Lower lobe of right lung (tissue), 2 donors: ENCODE measurements at regions not wholly inside any gene's neighbourhood (a gene's known extent, or its start where the extent isn't known, plus 50 kb on each side); places are given as distances from the start of the nearest gene placed in this dataset.
A peak's percentile ranks its signal among the peaks of the same experiment; 100 is the strongest.

Source experiments
- ATAC-seq, 2 donors: fragments of 200-7000 bp; cut with Tn5 transposase; one replicate each; pipeline ENCODE4 v1.9.1; 2020 to 2022; ENCODE audit warnings: mild to moderate bottlenecking in 2 of 2, moderate library complexity in 2 of 2
- DNase-seq: peaks from one replicate; pipeline ENCODE4 v3.0.0-alpha.2; 2020
- H3K27ac ChIP-seq: fragments of 200-600 bp; one replicate; pipeline ENCODE4 v1.8.0; 2022
- H3K27me3 ChIP-seq: fragments of 200-600 bp; one replicate; pipeline ENCODE4 v1.8.0; 2022; ENCODE audit warnings: low read depth
- H3K36me3 ChIP-seq: fragments of 200-600 bp; one replicate; pipeline ENCODE4 v1.8.0; 2022; ENCODE audit warnings: mild to moderate bottlenecking
- H3K4me1 ChIP-seq: fragments of 200-600 bp; one replicate; pipeline ENCODE4 v1.8.0; 2022
- H3K4me3 ChIP-seq: fragments of 200-600 bp; one replicate; pipeline ENCODE4 v1.8.0; 2022; ENCODE audit warnings: mild to moderate bottlenecking
- H3K9me3 ChIP-seq: fragments of 200-600 bp; one replicate; pipeline ENCODE4 v1.8.0; 2022
- intact Hi-C: fragments of 100-400 bp; cut with DNase I; formaldehyde crosslinking; loops from one replicate; pipeline ENCODE4 v1.11.0; 2022
- TF ChIP-seq, protein P1 (sequence below): fragments of 200-600 bp; IDR thresholded peaks from one replicate; pipeline ENCODE4 v1.8.0; 2022; ENCODE audit warnings: antibody characterized with exemption, mild to moderate bottlenecking
- donor health status: DM: no; HTN: yes; CAD: no; lungs with severe emphysema.

DNA sequence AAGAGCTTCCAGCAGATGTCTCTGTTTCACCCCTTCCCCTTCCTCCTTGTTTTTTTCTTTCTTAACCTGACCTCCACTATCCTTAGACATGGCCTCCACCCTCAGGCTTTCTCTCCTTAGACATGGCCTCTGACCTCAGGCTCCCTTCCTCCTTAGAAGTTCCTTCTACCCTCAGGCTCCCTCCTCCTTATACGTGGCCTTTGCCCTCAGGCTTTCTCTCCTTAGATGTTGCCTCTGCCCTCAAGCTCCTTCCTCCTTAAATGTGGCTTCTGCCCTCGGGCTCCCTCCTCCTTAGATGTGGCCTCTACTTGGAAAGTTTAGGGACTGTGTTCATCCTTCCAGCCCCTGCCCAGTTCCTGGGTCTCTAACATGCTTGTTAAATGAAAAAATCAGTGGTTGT lies 180.4 kb upstream of the S1PR3 start:
- intact Hi-C loops: no loop called here
- Histone ChIP-seq H3K9me3 (no peaks in the 10 kb centered on the region), H3K4me3 (no peak overlapping the region), H3K27ac (no peak overlapping the region), H3K4me1 (no peaks in the 10 kb centered on the region), H3K36me3 (no peaks in the 10 kb centered on the region), H3K27me3 (no peaks in the 10 kb centered on the region)
- no peak for ATAC-seq
- TF ChIP-seq, protein P1, sequence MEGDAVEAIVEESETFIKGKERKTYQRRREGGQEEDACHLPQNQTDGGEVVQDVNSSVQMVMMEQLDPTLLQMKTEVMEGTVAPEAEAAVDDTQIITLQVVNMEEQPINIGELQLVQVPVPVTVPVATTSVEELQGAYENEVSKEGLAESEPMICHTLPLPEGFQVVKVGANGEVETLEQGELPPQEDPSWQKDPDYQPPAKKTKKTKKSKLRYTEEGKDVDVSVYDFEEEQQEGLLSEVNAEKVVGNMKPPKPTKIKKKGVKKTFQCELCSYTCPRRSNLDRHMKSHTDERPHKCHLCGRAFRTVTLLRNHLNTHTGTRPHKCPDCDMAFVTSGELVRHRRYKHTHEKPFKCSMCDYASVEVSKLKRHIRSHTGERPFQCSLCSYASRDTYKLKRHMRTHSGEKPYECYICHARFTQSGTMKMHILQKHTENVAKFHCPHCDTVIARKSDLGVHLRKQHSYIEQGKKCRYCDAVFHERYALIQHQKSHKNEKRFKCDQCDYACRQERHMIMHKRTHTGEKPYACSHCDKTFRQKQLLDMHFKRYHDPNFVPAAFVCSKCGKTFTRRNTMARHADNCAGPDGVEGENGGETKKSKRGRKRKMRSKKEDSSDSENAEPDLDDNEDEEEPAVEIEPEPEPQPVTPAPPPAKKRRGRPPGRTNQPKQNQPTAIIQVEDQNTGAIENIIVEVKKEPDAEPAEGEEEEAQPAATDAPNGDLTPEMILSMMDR: no peak
- DNase-seq: no peak

DNA sequence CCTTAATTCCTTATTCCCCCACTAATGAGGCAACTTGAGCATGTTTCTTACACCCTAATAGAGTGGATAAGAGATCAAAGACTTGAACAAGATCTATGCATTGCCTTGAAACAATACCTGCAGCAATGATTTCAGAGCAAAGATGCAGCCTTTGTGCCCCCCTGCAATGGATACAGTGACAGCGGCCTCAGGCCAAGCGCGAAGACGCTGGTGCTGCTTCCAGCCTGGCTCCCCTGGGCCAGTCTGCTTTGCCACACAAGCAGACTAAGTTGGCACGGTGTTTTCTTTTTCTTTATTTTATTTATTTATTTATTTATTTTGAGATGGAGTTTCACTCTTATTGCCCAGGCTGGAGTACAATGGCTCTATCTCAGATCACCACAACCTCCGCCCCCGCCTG lies 179.8 kb upstream of the S1PR3 start:
- H3K9me3 ChIP-seq: no peaks in the 10 kb centered on the region

DNA sequence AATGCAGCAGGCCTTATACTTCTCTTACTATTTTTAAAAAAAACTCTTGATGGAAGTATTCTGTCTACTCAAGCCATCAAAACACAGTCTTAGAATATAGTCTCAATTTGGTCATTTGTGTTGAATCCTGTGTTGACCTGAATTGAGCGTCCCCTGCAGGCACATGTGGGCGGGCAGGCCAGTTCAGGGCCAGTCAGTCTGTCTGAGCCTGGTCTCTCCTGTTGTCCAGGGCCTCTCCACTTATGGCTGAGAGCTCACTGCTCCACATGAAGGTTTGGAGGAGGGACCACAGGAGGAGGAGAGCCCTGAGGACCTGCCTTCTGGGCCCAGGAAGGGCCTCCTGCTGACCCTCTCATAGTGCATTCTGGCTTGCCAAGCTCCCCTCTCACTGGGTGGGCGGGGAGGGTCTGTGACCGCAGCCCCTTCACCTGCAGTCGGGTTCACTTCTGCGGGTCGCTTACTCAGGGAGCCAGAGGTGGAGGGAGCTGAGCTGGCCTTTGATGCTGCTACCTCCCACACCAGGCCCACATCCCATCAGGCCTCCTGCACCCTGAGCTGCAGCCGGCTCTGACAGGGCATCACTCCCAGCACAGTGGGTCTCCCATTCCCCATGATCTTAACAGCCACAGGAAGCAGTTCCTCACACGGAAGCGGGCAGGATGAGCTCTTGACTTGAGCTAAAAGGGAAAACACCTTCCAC lies 178.2 kb upstream of the S1PR3 start:
- Histone ChIP-seq H3K4me3 (no peak overlapping the region), H3K36me3 (no peaks in the 10 kb centered on the region), H3K27ac (no peak overlapping the region), H3K27me3 (no peaks in the 10 kb centered on the region), H3K4me1 (no peaks in the 10 kb centered on the region), H3K9me3 (no peaks in the 10 kb centered on the region)
- TF ChIP-seq, protein P1: no peak
- intact Hi-C loops: no loop called here
- no peak for DNase-seq
- ATAC-seq: no peak

More for the DNA sequence above, 179.8 kb upstream of the S1PR3 start:
- ATAC-seq: no peak
- Histone ChIP-seq H3K4me1 (no peaks in the 10 kb centered on the region), H3K36me3 (no peaks in the 10 kb centered on the region), H3K27me3 (no peaks in the 10 kb centered on the region), H3K4me3 (no peak overlapping the region), H3K27ac (no peak overlapping the region)
- no peak for DNase-seq
- TF ChIP-seq, protein P1: no peak
- intact Hi-C loops: no loop called here

DNA sequence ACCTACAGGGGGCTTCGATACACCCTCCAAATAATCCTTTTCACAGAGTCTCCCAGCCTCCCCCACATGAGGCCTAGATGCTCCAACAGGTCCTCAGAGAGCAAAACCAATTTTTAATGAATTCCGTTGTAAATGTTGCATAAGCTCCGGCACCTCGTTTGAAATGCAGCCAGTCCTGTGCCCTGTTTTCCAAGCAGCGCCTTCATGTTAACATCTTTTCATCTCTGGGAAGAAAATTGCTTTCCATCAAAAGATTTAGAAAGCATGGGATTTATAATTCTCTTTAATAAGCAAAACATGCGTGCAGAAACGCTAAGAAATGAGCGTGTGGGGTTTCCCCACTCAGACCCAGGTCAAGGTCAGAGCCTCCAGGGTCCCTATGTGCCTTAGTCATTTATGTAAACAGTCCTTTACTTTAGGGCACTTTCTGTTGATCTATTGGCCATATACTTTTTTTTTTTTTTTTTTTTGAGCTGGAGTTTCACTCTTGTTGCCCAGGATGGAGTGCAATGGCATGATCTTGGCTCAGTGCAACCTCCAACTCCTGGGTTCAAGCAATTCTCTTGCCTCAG lies 177.5 kb upstream of the S1PR3 start:
- H3K4me1 ChIP-seq: no peaks in the 10 kb centered on the region
- TF ChIP-seq, protein P1: no peak
- no peak overlapping the region for H3K27ac ChIP-seq
- no peak overlapping the region for H3K4me3 ChIP-seq
- H3K27me3 ChIP-seq: no peaks in the 10 kb centered on the region
- intact Hi-C loops: no loop called here
- H3K36me3 ChIP-seq: no peaks in the 10 kb centered on the region
- H3K9me3 ChIP-seq: no peaks in the 10 kb centered on the region
- ATAC-seq (no peak), DNase-seq (no peak)

DNA sequence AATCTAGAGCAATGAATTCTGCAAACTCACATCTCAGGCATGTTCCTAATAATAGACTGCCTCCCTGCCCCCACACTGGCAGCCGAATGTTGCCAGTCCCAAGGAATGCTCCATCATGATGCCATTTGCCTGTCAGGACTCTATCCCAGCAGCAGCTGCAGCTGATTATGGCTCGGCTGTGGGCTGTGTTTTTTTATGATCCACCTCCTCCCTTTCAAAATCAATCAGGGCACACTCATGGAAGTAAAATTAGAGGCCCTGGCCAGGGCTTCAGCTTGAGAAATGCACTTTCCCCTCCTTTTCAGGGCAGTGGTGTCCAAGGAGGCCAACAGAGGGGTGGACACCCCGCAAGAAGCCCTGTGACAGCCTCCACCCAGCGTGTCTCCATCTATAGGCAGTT lies 176.7 kb upstream of the S1PR3 start:
- ATAC-seq (peak; percentile 16 to 33), DNase-seq (no peak)
- intact Hi-C loops: no loop called here
- Histone ChIP-seq H3K27ac (no peak overlapping the region), H3K4me1 (no peaks in the 10 kb centered on the region), H3K9me3 (no peaks in the 10 kb centered on the region), H3K36me3 (no peaks in the 10 kb centered on the region), H3K27me3 (no peaks in the 10 kb centered on the region), H3K4me3 (no peak overlapping the region)
- TF ChIP-seq, protein P1: no peak
